MM.1S (cell line): ENCODE measurements at regions not wholly inside any gene's neighbourhood (a gene's known extent, or its start where the extent isn't known, plus 50 kb on each side); places are given as distances from the start of the nearest gene placed in this dataset.

Source experiments
- EZH2 ChIP-seq: fragments of 300-600 bp; sonication (generic); optimal IDR thresholded peaks from 2 replicates; pipeline ENCODE3; 2017; ENCODE audit warnings: low read depth, mild to moderate bottlenecking, antibody characterized with exemption, low read length, mixed read lengths
- EZH2phosphoT487 ChIP-seq: fragments of 300-600 bp; sonication (generic); IDR thresholded peaks from 2 replicates; pipeline ENCODE4 v1.6.1; 2018; ENCODE audit warnings: antibody characterized with exemption, low read length
- TF ChIP-seq, protein P1 (sequence below): fragments of 300-600 bp; sonication (generic); IDR thresholded peaks from 2 replicates; pipeline ENCODE4 v1.5.1; 2016; ENCODE audit warnings: antibody characterized with exemption, low read length, mixed read lengths

DNA sequence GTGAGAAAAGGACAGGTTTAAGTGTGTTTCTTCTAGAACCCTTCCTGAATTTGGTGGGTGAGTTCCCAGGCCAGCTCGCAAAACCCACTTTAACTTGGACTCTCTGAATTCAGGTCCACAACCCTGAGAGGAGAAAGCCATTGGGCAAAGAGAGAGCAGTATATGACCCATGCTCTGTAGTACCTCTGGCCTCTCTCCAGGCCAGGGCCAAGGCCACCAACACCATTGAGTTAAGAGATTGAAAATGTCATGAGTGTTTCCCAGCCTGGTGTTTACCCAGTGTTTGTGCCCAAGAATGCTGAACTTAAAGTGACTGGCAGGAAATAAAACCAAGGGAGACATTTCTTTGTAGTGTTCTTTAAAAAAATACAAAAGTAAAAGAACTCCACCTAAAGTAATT lies 410.4 kb upstream of the CDH5 start:
- TF ChIP-seq, protein P1, sequence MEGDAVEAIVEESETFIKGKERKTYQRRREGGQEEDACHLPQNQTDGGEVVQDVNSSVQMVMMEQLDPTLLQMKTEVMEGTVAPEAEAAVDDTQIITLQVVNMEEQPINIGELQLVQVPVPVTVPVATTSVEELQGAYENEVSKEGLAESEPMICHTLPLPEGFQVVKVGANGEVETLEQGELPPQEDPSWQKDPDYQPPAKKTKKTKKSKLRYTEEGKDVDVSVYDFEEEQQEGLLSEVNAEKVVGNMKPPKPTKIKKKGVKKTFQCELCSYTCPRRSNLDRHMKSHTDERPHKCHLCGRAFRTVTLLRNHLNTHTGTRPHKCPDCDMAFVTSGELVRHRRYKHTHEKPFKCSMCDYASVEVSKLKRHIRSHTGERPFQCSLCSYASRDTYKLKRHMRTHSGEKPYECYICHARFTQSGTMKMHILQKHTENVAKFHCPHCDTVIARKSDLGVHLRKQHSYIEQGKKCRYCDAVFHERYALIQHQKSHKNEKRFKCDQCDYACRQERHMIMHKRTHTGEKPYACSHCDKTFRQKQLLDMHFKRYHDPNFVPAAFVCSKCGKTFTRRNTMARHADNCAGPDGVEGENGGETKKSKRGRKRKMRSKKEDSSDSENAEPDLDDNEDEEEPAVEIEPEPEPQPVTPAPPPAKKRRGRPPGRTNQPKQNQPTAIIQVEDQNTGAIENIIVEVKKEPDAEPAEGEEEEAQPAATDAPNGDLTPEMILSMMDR, result no peak
- TF ChIP-seq EZH2, result no peak
- TF ChIP-seq EZH2phosphoT487, result no peak
